GM18511 (cell line): ENCODE measurements at regions not wholly inside any gene's neighbourhood (a gene's known extent, or its start where the extent isn't known, plus 50 kb on each side); places are given as distances from the start of the nearest gene placed in this dataset.
"Not testable (repeated sequence)": the region's sequence is repeated elsewhere in the genome, so short reads cannot be mapped to it uniquely, and the experiment has no call there.

Experiments
- ATAC-seq: cut with Tn5 transposase; IDR thresholded peaks from one replicate; pipeline ENCODE4 v1.9.1; 2021; ENCODE audit warnings: mild to moderate bottlenecking, moderate library complexity; ENCODE audit not compliant: unreplicated experiment

DNA sequence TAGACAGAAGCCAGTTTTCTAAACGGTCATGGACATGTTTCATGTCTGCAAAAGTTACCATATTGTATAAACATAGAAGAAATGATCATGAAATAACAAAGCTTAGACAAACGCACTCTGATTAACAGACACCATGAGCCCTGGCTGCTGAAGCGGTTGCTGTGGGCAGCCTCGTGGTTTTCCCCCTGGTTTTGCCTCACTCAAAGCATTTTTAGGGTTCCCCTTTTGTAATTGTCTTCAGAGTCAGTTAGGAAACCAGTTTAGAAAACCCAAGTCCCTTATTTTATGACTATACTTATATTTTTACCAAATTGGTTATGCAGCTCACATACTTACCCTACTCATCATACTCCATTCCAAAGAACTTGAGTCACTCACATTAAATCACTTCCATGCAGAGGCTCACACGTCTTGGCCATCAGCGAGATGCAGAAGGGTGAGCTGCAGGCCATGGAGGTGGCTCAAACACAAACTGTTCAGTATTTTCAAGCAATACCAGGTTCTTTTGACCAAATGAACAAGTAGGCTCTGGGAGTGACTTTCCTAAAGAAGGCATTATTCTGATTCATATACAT lies 105.6 kb upstream of the SALL3 start:
- ATAC-seq: no peak

DNA sequence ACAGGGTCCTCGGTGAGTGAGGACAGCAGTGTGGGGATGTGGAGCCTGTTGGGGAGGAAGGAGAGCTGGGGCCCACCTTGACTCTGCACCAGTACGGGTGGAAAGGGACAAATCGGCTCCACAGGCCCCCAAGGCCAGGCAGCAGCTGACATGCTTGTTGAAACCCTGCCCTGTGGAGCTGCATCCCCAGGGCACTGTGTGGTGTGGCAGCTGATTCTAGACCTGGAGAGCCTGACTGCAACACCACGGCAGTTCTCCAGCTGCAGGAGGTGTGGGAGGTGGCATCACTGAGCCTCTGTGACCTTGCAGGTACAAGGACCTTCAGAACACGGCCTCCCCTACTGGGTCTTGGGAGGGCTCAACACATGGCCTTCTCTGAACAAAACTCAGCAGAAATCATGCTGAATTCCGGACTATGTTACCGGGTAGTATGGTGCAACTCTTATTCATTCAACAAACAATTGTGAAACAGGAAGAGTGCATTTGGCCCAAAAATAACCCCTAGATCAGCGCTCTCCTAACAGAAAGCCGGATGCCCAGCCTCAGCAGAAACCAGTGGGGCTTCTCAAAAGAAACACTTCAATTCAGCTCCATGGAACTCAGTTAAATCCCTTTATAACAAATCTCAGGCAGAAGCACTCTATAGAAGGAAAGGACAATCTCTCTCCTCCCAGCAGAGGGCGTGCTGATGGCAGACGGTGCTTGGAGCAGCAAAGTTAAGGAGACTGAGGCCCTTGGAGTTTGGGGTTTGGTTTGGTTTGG lies 104.4 kb upstream of the SALL3 start:
- peak; percentile 60 for ATAC-seq

DNA sequence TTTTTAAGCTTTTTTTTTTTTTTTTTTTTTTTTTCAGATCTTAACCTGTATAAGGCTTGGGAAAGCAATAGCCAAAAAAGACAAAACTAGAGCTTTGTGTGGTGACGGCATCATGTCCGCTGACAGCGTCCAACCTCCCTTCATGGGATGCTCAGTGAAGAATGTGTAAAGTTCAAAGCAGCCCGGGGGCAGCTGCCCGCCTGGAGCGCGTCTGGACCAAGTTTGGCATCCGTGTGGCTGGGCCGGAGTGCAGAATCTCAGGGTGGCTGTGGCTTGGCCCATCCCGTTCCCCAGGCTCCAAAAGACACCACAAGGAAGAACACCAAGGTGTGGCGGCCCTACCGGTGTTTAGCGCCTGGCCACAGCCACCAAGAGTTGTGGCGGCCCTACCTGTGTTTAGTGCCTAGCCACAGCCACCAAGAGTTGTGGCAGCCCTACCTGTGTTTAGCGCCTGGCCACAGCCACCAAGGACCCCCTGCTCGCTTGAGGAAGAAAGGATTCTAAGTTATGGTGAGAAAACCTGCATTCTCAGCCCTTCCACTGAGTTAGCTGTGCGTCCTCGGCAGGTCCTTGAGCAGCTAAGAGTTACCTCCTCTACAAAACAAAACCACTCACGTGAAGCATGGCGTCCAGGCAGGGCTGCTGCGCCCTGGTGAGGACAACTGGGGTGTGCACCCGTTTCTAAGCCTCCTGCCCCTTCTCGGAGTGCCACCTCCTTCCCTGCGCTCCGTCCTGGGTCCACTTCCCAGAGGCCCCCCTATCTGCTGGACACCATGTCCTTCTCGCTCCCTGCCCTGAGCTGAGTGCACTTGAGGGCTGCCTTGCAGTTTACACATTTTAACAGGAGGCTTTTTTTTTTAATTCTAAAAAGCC lies 103.6 kb upstream of the SALL3 start:
- ATAC-seq: no peak

DNA sequence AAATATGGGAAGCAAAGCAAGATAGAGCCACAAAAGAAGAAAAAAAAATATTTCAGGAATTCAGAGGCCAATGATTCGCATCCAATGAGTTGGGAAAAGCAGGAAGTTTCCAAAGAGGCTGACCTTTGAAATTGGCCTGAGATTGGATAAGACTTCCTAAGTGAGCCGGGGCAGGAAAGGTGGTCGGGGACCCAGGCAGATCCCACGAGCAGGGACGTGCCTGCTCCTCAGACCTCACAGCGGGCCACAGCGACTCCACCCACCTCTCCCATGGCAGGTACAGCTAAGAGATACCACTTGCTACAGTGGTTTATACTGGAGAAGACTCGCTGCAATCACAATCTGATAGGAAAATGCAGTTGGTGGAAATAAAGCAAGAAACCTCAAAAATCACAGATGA lies 102.8 kb upstream of the SALL3 start:
- ATAC-seq: no peak

DNA sequence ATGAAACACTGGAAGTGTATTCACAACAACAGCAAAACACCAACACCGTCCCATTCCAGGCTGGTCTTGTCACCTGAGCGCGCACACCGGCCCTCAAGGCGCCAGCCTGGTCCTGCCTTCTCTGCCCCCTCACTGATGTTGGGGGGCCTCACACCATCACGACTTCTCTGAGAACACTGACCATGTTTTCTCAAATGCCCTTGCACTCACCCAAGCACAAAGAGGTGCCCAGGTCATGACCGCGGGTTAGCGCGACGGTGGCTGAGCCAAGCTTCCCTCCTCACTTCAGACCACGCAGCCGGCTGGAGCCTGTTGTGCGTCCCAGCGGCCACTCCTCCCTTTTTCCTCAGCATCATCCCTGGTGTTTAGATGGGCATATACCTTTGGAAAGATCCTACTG lies 101.3 kb upstream of the SALL3 start:
- ATAC-seq: no peak

DNA sequence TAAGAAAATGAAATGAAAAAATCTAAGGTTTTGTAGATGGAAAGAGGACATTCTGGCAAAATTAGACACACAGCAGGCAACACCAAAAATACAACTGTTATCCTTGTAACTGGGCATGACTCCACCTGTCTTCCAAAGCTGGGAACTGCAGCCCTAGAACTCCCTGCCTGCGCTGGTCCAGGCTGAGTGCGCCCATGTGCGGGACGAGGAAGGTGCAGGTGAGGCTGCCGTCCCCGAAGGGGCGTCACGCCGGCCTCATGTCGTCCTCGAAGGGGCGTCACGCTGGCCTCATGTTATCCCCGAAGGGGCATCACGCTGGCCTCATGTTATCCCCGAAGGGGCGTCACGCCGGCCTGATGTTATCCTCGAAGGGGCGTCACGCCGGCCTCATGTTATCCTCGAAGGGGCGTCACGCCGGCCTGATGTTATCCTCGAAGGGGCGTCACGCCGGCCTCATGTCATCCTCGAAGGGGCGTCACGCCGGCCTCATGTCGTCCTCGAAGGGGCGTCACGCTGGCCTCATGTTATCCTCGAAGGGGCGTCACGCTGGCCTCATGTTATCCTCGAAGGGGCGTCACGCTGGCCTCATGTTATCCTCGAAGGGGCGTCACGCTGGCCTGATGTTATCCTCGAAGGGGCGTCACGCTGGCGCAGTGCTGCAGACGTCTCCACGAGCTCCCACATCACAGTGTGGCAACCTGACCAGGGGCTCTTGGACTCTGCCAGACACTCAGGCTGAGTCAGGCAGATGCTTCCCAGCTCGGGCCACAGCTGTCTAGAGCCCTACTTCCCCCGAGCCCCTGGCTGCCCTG lies 100.3 kb upstream of the SALL3 start:
- not testable (repeated sequence) for ATAC-seq

DNA sequence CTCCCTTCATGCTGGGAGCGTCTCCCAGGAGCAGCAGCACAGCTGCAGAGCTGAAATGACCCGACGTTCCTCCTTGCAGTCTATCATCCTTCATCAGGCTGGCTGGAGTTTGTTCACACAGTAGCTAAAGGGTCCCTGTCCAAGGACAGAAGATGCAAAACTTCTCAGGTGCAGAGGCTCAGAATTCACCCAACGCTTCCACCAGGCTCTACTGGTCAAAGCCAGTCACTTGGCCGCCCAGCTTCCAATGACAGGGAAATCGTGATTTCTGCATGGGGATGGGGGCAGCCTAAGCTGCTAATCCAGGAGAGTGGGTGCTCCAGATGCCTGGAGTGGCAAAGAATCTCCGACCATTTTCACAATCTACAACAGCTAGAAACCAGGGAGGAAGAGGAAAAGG lies 97.0 kb upstream of the SALL3 start:
- no peak for ATAC-seq

DNA sequence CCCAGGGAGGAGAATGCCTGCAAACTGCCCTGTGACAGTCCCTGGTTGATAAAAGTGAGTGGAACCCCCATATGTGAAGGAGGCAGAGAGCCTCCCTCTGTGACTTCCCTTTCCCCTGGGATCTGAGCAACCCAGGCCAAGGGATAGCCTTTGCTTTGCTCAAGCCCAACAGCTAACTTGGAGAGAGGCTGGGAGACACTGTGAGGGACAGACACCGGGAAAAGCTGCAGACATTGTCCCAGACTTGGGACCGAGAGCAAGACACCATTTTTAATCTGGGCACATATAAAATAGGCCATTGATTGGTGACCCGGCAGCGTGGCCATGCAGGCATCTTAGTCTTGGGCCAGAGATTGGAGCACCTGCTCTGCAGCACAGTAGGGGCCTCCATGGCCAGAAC lies 96.1 kb upstream of the SALL3 start:
- no peak for ATAC-seq

DNA sequence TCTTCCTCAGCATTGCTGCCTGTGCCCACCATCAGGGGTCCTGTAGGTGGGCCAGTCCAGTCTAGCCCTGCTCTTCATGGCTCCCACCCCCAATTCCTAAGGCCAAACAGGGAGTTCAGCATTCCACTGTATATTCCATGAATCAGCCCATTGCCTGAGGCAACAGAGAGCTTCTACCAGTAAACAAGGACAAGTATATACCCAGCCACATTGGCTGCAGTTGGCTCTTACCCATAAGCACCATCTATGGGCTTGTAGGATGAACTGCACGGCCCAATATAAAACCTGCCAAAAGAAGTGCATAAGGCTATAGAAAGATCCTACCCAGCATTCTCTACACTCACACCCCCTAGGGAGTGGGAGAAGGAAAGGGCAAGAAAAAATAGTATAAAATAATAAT lies 95.1 kb upstream of the SALL3 start:
- no peak for ATAC-seq

DNA sequence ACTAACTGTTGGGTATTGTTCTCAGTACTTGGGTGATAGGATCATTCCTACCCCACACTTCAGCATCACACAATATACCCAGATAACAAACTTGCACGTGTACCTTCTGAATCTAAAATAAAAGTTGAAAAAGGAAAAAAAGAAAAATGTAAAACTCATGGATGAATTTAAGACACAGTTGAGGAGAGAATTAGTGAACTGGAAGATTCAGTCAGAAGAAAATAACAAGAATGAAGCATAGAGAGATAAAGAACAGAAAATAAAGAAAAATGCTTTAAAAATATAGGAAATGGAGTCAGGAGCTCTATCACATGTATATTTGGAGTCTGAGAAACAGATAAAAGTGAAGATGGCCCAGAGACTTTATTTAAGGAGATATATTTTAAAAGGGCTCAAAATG lies 90.4 kb upstream of the SALL3 start:
- no peak for ATAC-seq

DNA sequence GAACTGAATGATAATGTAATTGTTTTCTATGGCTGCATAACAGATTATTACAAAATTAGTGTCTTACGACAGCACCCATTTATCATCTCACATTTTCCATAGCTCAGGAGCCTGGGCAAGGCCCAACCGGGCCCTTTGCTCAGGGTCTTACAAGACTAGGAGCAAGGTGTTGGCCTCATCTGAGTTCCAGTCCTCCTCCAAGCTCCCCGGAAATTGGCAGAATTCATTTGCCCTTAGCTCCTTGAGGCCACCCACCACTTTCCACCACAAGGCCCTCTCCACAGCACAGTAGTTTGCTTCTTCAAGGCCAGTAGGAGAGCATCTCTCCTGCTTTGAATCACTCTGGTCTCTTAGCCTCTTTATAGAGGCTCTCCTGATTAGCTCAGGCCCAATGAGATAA lies 89.2 kb upstream of the SALL3 start:
- ATAC-seq: no peak

DNA sequence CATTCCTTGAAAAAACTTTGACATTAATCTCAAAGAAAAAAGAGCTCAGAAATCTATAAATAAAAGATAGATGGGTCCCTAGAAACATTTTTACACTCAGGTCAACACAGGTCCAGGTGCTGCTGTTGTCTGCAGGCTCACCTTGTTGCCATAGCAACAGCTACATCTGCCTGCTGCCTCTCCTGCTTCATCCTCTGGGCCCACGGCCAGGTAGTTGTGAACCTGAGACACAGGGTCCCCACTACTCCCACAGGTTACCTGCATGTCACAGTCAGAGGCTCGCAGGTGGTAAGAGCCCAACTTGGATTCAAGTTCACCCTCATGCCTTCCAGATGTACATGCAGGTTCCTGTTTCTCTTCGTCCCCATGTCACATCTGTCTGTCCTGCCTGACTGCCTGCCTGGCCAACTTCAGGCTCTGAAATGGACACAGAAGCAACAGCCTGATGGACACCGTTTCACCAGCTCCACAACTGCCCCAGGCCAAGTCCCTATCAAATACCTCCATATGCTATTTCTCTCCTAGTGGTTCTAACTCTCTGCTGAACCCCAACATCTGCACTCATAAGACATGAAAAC lies 88.3 kb upstream of the SALL3 start:
- ATAC-seq: no peak

DNA sequence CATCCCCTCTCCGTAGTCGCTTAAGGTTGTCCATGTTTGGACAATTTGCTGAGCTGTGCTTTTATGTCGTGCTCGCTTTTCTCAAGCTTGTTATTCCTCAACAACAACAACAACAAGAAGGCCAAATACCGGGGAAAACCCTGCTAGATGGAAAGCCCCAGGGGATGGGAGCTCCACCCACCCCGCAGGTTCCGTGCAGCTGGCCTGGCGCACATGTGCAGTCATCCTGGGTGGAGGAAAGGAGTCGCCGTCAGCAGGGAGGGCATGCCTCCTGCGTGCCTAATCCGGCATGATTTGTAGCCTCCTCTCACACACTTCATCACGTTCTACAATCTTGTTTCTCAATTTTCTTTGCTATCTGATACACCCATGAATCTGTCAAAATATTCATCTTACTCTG lies 87.4 kb upstream of the SALL3 start:
- ATAC-seq: no peak

DNA sequence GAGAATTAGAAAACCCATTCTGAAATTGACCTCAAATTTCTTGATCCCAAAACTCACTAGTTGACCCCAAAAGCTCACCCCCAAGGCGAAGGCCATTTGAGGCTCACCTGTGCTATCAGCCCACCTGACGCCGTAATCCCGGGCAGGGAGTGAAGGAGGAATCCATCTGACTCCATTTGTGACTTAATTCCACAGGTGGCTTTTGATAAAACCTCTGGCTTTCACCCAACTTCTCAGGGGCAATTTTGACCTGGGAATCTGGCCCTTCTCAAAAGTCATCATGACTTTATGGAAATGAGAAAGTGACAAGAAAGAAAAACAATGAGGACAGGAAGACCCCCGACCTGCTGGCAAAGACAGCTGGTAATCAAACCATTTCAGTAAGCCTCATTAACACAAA lies 86.9 kb upstream of the SALL3 start:
- ATAC-seq: no peak

DNA sequence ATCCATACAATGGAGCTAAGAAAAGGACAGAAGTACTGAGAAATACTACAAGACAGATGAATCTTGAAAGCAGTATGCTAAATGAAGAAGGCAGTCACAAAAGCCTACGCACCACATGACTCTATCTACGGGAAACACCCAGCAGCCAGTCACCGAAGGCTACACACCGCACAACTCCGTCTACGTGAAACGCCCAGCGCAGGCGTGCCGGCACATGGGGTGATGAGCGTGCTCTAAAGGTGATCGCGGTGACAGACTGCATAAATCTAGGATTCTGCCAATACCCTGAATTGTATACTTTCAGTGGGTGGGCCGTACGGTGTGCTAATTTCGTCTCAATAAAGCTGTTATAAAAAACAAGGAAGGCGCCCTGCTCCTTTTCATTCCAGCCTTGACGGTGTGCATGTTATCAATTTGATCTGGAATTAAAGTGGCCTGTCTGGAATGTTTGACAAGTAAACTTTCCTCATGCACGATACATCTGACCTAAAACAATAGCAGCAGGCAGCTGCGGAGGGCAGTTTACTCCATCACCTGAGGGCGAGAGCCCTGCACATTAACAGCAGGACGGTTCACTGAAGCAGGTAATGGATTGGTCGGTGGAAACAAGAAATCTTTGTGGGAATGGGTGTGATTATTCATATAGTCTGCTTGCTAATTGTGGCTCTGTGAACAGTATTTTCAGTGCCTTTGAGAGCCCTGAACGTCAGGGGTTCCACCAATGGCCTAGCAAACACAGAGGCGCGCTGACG lies 86.2 kb upstream of the SALL3 start:
- no peak for ATAC-seq

DNA sequence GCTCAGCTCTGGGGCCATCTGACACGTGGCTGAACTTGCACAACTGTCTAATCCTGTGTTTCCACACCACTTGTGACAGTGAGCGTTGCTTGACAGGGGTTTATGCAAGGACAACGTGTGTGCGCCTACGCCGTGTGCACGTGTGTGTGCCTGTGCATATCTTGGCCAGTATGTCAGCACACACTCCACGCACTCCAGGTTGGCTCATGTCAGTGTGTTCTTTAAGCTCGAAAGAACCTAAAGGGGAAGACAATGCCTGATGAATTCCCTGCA lies 85.6 kb upstream of the SALL3 start:
- ATAC-seq: no peak

DNA sequence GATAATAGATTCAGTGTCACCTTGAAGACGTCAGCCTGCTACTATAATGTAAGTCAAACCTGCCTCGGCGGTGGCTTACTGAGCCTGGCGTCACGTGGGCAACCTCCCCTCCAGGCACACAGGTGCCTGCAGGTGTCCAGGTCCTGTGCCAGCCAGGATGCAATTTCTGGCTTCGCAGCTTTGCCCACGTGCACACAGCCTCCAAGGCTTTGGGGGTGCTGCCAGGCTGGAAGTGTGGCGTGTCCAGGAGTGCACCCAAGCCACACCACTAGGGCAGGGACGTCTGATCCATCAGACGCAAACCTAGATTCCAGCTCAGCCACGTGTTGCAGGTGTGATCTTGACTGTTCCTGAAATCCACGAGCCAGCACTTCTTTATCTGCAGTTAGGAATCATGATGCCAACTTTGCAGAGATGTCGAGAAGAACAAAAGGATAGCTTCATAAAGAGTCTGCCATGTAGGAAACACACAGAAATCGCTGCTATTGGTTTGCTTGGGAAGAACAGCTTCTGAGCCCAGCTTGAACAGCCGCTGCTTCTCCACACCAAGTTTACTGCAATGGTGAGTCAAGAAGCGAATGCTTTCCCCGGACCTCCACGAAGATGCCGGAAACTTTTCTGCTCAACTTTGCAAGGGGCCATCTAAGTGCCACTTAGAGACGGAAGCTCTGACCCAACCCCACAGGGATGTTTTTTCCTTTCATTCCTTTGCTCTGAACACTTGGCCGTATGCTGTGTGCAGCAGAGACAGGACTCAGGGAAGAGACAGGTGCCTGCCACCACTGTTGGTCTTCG lies 84.2 kb upstream of the SALL3 start:
- no peak for ATAC-seq

DNA sequence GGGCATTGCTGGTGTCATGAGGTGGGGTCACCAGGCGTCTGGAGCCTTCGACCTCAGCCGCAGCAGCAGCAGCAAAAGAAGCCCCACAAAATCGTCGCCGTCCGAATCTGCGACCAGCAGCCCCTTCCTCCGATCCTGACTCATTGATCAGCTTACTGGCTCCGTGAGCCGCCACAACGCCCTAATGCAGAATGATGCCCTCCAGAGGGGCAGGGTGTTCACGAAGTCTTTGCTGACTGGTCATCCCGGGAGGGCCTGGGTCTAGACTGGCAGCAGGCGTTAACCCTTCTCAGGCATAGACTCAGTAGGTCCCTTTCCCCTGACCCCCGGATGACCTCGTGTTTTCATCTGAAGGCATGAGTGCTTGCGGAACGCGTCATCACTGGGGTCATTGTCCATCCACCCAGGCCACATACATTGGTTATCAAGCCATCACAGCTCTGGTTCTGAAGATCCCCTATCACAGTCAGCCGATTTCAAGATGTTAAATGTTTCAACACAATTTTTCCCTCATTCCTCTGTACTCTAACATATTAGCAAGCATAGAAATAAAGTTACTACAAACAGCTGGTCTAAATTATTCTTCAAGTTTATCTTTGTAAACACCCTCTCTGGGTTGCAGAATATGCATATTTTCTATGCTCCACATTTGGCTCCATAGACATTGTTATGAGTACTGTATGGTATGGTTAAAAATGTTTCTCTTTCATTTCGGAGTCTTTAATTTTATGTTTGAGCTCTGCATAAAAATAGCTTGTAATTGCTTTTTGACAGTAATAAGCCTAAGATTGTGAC lies 83.3 kb upstream of the SALL3 start:
- ATAC-seq: no peak

DNA sequence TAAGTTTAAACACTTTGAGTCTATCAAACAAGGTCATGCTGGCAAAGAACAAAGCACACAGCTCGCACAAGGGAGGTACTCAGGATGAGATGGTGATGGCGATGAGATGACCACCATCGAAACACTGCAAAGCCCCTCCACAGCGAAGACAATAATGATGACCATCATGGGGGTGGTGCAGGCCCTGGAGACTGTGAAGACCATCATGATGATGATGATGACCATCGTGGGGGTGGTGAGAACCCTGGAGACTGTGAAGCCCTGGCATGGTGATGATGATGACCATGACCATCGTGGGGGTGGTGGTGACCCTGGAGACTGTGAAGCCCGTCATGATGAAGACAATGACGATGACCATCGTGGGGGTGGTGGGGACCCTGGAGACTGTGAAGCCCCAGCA lies 81.6 kb upstream of the SALL3 start:
- ATAC-seq: no peak
